ENCODE measurements at regions not wholly inside any gene's neighbourhood (a gene's known extent, or its start where the extent isn't known, plus 50 kb on each side); places are given as distances from the start of the nearest gene placed in this dataset.

DNA sequence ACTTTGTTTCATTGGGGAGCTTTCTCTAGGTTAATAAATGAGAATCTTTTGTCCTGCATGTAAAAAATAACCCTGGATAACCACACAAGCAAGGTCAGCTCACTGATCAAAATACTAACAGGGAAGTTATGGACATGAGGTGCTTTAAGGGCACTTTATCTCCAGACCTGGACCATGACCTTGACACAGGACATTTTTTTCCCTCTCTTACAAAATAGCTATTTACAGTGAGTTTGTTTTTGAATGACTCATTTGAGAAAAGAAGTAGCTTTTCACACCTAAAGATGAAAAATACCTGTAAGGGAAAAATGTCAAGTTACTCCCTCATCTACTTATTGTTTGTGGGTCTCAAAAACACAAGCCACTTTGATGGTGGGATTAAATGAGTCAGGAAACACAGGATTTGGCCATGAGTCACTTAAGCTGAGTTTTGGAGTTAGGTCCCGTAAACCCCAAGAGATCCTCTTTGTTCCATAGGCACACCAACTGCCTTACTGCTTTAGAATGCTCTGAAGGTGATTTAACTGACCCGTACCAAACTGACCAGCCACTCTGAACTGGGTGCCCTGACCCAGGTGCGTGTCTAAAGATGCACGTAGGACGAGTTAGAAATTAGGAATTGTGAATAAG is 479.3 kb upstream of the NXPH2 start:
- Histone ChIP-seq H3K4me1 (ENCODE audit: insufficient read depth, low read length, poor library complexity, severe bottlenecking) (no peaks in the 10 kb centered on the region), H3K9ac (ENCODE audit: low read depth, low read length, poor library complexity, severe bottlenecking) (no peak overlapping the region), H4K20me1 (ENCODE audit: insufficient read depth, low read length, poor library complexity, severe bottlenecking) (no peaks in the 10 kb centered on the region), H3F3A (ENCODE audit: low read depth) (no peaks in the 10 kb centered on the region), H3K9me2 (replicated peaks; ENCODE audit: low read depth, low read length) (no peaks in the 10 kb centered on the region), H3K79me2 (ENCODE audit: insufficient read depth, low read length) (no peaks in the 10 kb centered on the region), H3K4me3 (ENCODE audit: low read length, poor library complexity, severe bottlenecking) (no peak overlapping the region), H3K9me3 (ENCODE audit: insufficient read depth, low read depth, low read length) (no peaks in the 10 kb centered on the region), H3K4me2 (ENCODE audit: low read depth, low read length, poor library complexity, severe bottlenecking) (no peak overlapping the region), H2AFZ (ENCODE audit: low read length) (no peak overlapping the region), H3K36me3 (ENCODE audit: insufficient read depth, low read length) (no peaks in the 10 kb centered on the region), H3K27me3 (ENCODE audit: insufficient read depth, low read length, poor library complexity, severe bottlenecking) (no peaks in the 10 kb centered on the region)
- TF ChIP-seq EZH2phosphoT487 (IDR thresholded peaks at IDR 0.05; ENCODE audit: borderline replicate concordance) = no peak
- TF ChIP-seq CTCF (conservative IDR thresholded peaks at IDR 0.05; ENCODE audit: low read length) = no peak

- no peaks in the 10 kb centered on the region for H3K27me3 ChIP-seq (ENCODE audit: insufficient read depth, low read length, poor library complexity, severe bottlenecking)
- H2AFZ ChIP-seq (ENCODE audit: low read length) = no peak overlapping the region
- no peak overlapping the region for H3K9ac ChIP-seq (ENCODE audit: low read depth, low read length, poor library complexity, severe bottlenecking)
- H3K4me3 ChIP-seq (ENCODE audit: low read length, poor library complexity, severe bottlenecking) = no peak overlapping the region
- H3F3A ChIP-seq (ENCODE audit: low read depth) = no peaks in the 10 kb centered on the region
- no peaks in the 10 kb centered on the region for H3K36me3 ChIP-seq (ENCODE audit: insufficient read depth, low read length)
- H3K79me2 ChIP-seq (ENCODE audit: insufficient read depth, low read length) = no peaks in the 10 kb centered on the region
- H3K4me1 ChIP-seq (ENCODE audit: insufficient read depth, low read length, poor library complexity, severe bottlenecking) = no peaks in the 10 kb centered on the region
- H3K4me2 ChIP-seq (ENCODE audit: low read depth, low read length, poor library complexity, severe bottlenecking) = no peak overlapping the region
- TF ChIP-seq EZH2phosphoT487 (IDR thresholded peaks at IDR 0.05; ENCODE audit: borderline replicate concordance) (no peak), CTCF (conservative IDR thresholded peaks at IDR 0.05; ENCODE audit: low read length) (no peak)
- no peaks in the 10 kb centered on the region for H3K9me3 ChIP-seq (ENCODE audit: insufficient read depth, low read depth, low read length)
- no peaks in the 10 kb centered on the region for H4K20me1 ChIP-seq (ENCODE audit: insufficient read depth, low read length, poor library complexity, severe bottlenecking)
- no peaks in the 10 kb centered on the region for H3K9me2 ChIP-seq (replicated peaks; ENCODE audit: low read depth, low read length)
Measured at GRCh38 chr2:139241286-139241685, 461.1 kb upstream of the NXPH2 start.

- no peak overlapping the region for H3K4me2 ChIP-seq (ENCODE audit: low read depth, low read length, poor library complexity, severe bottlenecking)
- H3K4me1 ChIP-seq (ENCODE audit: insufficient read depth, low read length, poor library complexity, severe bottlenecking) = no peaks in the 10 kb centered on the region
- no peaks in the 10 kb centered on the region for H3F3A ChIP-seq (ENCODE audit: low read depth)
- H2AFZ ChIP-seq (ENCODE audit: low read length) = no peak overlapping the region
- H3K9ac ChIP-seq (ENCODE audit: low read depth, low read length, poor library complexity, severe bottlenecking) = no peak overlapping the region
- no peak for TF ChIP-seq EZH2phosphoT487 (IDR thresholded peaks at IDR 0.05; ENCODE audit: borderline replicate concordance)
- TF ChIP-seq CTCF (conservative IDR thresholded peaks at IDR 0.05; ENCODE audit: low read length) = no peak
- no peaks in the 10 kb centered on the region for H3K79me2 ChIP-seq (ENCODE audit: insufficient read depth, low read length)
- no peaks in the 10 kb centered on the region for H3K27me3 ChIP-seq (ENCODE audit: insufficient read depth, low read length, poor library complexity, severe bottlenecking)
- no peak overlapping the region for H3K4me3 ChIP-seq (ENCODE audit: low read length, poor library complexity, severe bottlenecking)
- no peaks in the 10 kb centered on the region for H3K36me3 ChIP-seq (ENCODE audit: insufficient read depth, low read length)
- H3K9me2 ChIP-seq (replicated peaks; ENCODE audit: low read depth, low read length) = 0 out of 2 replicates have a peak, but pooled peaks cover 3% of the 10 kb centered on the region
- H4K20me1 ChIP-seq (ENCODE audit: insufficient read depth, low read length, poor library complexity, severe bottlenecking) = no peaks in the 10 kb centered on the region
- no peaks in the 10 kb centered on the region for H3K9me3 ChIP-seq (ENCODE audit: insufficient read depth, low read depth, low read length)
Measured at GRCh38 chr2:139237023-139237422, 456.8 kb upstream of the NXPH2 start.
